22Rv1 (cell line): ENCODE measurements at regions not wholly inside any gene's neighbourhood (a gene's known extent, or its start where the extent isn't known, plus 50 kb on each side); places are given as distances from the start of the nearest gene placed in this dataset.

Experiments
- CTCF ChIP-seq: fragments of 450-650 bp; IDR thresholded peaks from 2 replicates; pipeline ENCODE4 v1.5.1; 2017; ENCODE audit warnings: mild to moderate bottlenecking
- ZFX ChIP-seq: fragments of 450-650 bp; IDR thresholded peaks from 2 replicates; pipeline ENCODE4 v1.6.1; 2017; ENCODE audit warnings: antibody characterized with exemption, borderline replicate concordance

GRCh38 chr18:66143029-66143428 is 392.2 kb downstream of the CDH7 start:
- TF ChIP-seq CTCF (no peak), ZFX (no peak)
